Endothelial cell of umbilical vein (primary cell): ENCODE measurements at regions not wholly inside any gene's neighbourhood (a gene's known extent, or its start where the extent isn't known, plus 50 kb on each side); places are given as distances from the start of the nearest gene placed in this dataset.

ENCODE experiments used
- BruUV-seq: library from RNA; stranded (reverse); fragments of 400-500 nt; replicated peaks from 2 replicates; lab custom pipeline; 2021; lab: Mats Ljungman, UMichigan
- CTCF ChIA-PET: fragments of 300-600, 350-600 bp; sonication (Branson Sonifier 250); formaldehyde crosslinking; loops from one replicate; lab custom pipeline; 2021; ENCODE audit warnings: antibody characterized with exemption, inconsistent platforms; lab: Charles Lee
- POLR2A ChIA-PET: fragments of 300-600, 350-600 bp; sonication (Branson Sonifier 250); formaldehyde crosslinking; loops from one replicate; lab custom pipeline; 2021; ENCODE audit warnings: antibody characterized with exemption, inconsistent platforms; lab: Charles Lee
- DNase-seq: peaks from one replicate; pipeline ENCODE4 v3.0.0-alpha.2; 2011; ENCODE audit warnings: low read depth, low spot score
- FAIRE-seq: peaks from 2 replicates; lab custom pipeline; 2011; peaks lifted over from hg19 to GRCh38; lab: Jason Lieb, UNC
- H2AFZ ChIP-seq: 2 replicates; pipeline ENCODE4 v1.6.0; 2012; ENCODE audit warnings: low read depth, low read length, control low read depth, inconsistent platforms
- H3K27ac ChIP-seq: 2 replicates; pipeline ENCODE4 v1.5.1; 2011; ENCODE audit warnings: low read depth, mild to moderate bottlenecking, control low read depth, low read length, moderate library complexity; ENCODE audit not compliant: insufficient read depth
- H3K27me3 ChIP-seq, 2 experiments: 2 replicates each; pipeline versions ENCODE4 v1.6.0 to v1.6.1; 2011; ENCODE audit warnings: low read length in 2 of 2, mixed read lengths in 1 of 2; ENCODE audit not compliant: control insufficient read depth in 2 of 2, insufficient read depth in 2 of 2
- H3K36me3 ChIP-seq, 2 experiments: 2 replicates in 1 of 2; 3 replicates in 1 of 2; pipeline ENCODE4 v1.5.1; 2011; ENCODE audit warnings: low read length in 2 of 2, mild to moderate bottlenecking in 1 of 2, moderate library complexity in 1 of 2; ENCODE audit not compliant: control insufficient read depth in 2 of 2, insufficient read depth in 2 of 2; ENCODE audit errors: extremely low read depth in 1 of 2
- H3K4me1 ChIP-seq: 3 replicates; pipeline ENCODE4 v1.5.1; 2011; ENCODE audit warnings: mild to moderate bottlenecking, low read length; ENCODE audit not compliant: control insufficient read depth, insufficient read depth; ENCODE audit errors: extremely low read depth
- H3K4me2 ChIP-seq: 2 replicates; pipeline ENCODE4 v1.6.1; 2011; ENCODE audit warnings: low read length, control low read depth, mixed read lengths; ENCODE audit not compliant: insufficient read depth
- H3K4me3 ChIP-seq, 3 experiments: fragments of 200-600 bp in 1 of 3; sonication (generic), shearing (Covaris generic) in 1 of 3; replicated peaks in 1 of 3; 2 replicates each; pipeline ENCODE4 v1.5.1; 2011 to 2016; ENCODE audit warnings: control low read depth in 3 of 3, low read length in 3 of 3, mild to moderate bottlenecking in 2 of 3, inconsistent platforms in 1 of 3, low read depth in 1 of 3, moderate library complexity in 1 of 3; ENCODE audit not compliant: insufficient read depth in 1 of 3
- H3K79me2 ChIP-seq: 2 replicates; pipeline ENCODE4 v1.6.0; 2012; ENCODE audit warnings: low read length, inconsistent platforms; ENCODE audit not compliant: control insufficient read depth, insufficient read depth
- H3K9ac ChIP-seq: replicated peaks from 2 replicates; pipeline ENCODE3; 2011; ENCODE audit warnings: low read length, control low read depth; ENCODE audit not compliant: insufficient read depth; ENCODE audit errors: extremely low read depth
- H3K9me1 ChIP-seq: replicated peaks from 3 replicates; pipeline ENCODE4 v1.6.0; 2011; ENCODE audit warnings: mild to moderate bottlenecking, low read length; ENCODE audit not compliant: control insufficient read depth, insufficient read depth; ENCODE audit errors: extremely low read depth
- H3K9me3 ChIP-seq: replicated peaks from 2 replicates; pipeline ENCODE4 v1.5.1; 2012; ENCODE audit warnings: low read length, inconsistent platforms; ENCODE audit not compliant: control insufficient read depth, insufficient read depth
- H4K20me1 ChIP-seq: replicated peaks from 2 replicates; pipeline ENCODE3; 2011; ENCODE audit warnings: mild to moderate bottlenecking, low read length; ENCODE audit not compliant: control insufficient read depth, insufficient read depth; ENCODE audit errors: extremely low read depth
- CTCF ChIP-seq, 2 donors: IDR thresholded peaks; 1 replicate in 1 of 2; 2 replicates in 1 of 2; pipeline ENCODE4 v1.5.1; 2011; ENCODE audit warnings: low read length in 2 of 2, mild to moderate bottlenecking in 2 of 2, moderate library complexity in 2 of 2, control low read depth in 1 of 2, inconsistent platforms in 1 of 2, low read depth in 1 of 2; ENCODE audit not compliant: insufficient read depth in 1 of 2; ENCODE audit errors: extremely low read depth in 1 of 2
- EZH2 ChIP-seq: IDR thresholded peaks from 2 replicates; pipeline ENCODE4 v1.6.1; 2012; ENCODE audit warnings: borderline replicate concordance, low read depth, mild to moderate bottlenecking, moderate library complexity, low read length, inconsistent platforms; ENCODE audit not compliant: severe bottlenecking
- FOS ChIP-seq: IDR thresholded peaks from 2 replicates; pipeline ENCODE4 v1.6.1; 2011; ENCODE audit warnings: mild to moderate bottlenecking, low read length, moderate library complexity, borderline replicate concordance; ENCODE audit not compliant: insufficient read depth
- GATA2 ChIP-seq: IDR thresholded peaks from 2 replicates; pipeline ENCODE4 v1.7.0; 2011; ENCODE audit warnings: low read depth, mild to moderate bottlenecking, moderate library complexity, mixed read lengths, low read length; ENCODE audit not compliant: insufficient read length, insufficient read depth
- JUN ChIP-seq: IDR thresholded peaks from 2 replicates; pipeline ENCODE4 v1.6.1; 2011; ENCODE audit warnings: borderline replicate concordance, low read depth; ENCODE audit not compliant: insufficient read length, insufficient read depth
- MYC ChIP-seq: IDR thresholded peaks from one replicate; pipeline ENCODE4 v1.6.1; 2011; ENCODE audit warnings: mild to moderate bottlenecking, low read depth, low read length
- POLR2A ChIP-seq: IDR thresholded peaks from 2 replicates; pipeline ENCODE4 v1.6.1; 2012; ENCODE audit warnings: low read depth, mild to moderate bottlenecking, control low read depth, low read length
- POLR2AphosphoS5 ChIP-seq: IDR thresholded peaks from 2 replicates; pipeline ENCODE4 v1.6.1; 2012; ENCODE audit warnings: low read depth, mild to moderate bottlenecking, control low read depth, low read length, moderate library complexity; ENCODE audit not compliant: insufficient read depth
- dilution Hi-C: fragments of 300-500 bp; cut with MboI; formaldehyde crosslinking; loops from one replicate; pipeline ENCODE4 v1.15.0; 2019; ENCODE audit warnings: low sequenced_read_pairs; ENCODE audit not compliant: extremely low pct_ligation_motif_present
- intact Hi-C: fragments of 100-400 bp; cut with micrococcal nuclease; formaldehyde crosslinking; loops from one replicate; pipeline ENCODE4 v1.10.0; 2022
- TF ChIP-seq, protein P1 (sequence below): IDR thresholded peaks from 2 replicates; pipeline ENCODE4 v1.6.1; 2011; ENCODE audit not compliant: insufficient read depth, insufficient read length

GRCh38 chr12:89172224-89172623 is 180.1 kb downstream of the DUSP6 start:
- intact Hi-C loops, result no loop called here
- CTCF ChIA-PET, result no interaction called here
- Histone ChIP-seq H3K9ac (no peak overlapping the region), H3K27ac (no peak overlapping the region), H2AFZ (no peak overlapping the region), H3K4me3 (no peak overlapping the region), H3K36me3 (no peaks in the 10 kb centered on the region), H3K4me2 (no peak overlapping the region), H3K4me1 (no peaks in the 10 kb centered on the region), H3K27me3 (no peaks in the 10 kb centered on the region), H3K9me1 (no peaks in the 10 kb centered on the region), H3K79me2 (no peaks in the 10 kb centered on the region), H4K20me1 (no peaks in the 10 kb centered on the region), H3K9me3 (no peaks in the 10 kb centered on the region)
- FAIRE-seq, result no peak
- no TSS peak for BruUV-seq
- POLR2A ChIA-PET, result no interaction called here
- DNase-seq, result no peak
- no peak for TF ChIP-seq CTCF (IDR thresholded peaks at IDR 0.05; ENCODE audit: extremely low read depth in 1 of 2, insufficient read depth in 1 of 2, low read depth in 1 of 2, low read length in 2 of 2)
- dilution Hi-C loops, result no loop called here

DNA sequence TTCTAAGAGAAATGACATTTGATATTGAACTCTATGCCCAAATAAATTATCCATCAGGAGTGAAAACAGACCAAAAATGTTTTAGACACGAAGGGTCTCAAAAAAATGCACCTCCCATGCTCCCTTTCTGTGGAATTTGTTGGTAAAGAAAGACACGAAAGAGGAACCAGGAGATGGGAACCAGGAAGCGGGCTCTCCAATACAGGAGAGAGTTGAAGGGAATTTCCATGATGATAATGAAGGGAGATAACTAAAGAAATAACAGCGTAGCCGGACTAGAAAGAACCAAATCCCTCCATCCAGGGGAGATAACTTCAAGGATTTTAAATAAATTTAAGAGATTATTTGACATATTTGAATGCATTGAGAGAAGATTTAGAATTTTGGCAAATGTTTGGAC is 183.0 kb downstream of the DUSP6 start:
- Histone ChIP-seq H3K9ac (no peak overlapping the region), H3K36me3 (no peaks in the 10 kb centered on the region), H3K4me3 (no peak overlapping the region), H3K79me2 (no peaks in the 10 kb centered on the region), H2AFZ (no peak overlapping the region), H3K27me3 (no peaks in the 10 kb centered on the region), H3K9me3 (no peaks in the 10 kb centered on the region), H3K4me1 (peaks cover 16% of the 10 kb centered on the region), H3K27ac (no peak overlapping the region), H4K20me1 (no peaks in the 10 kb centered on the region), H3K9me1 (no peaks in the 10 kb centered on the region), H3K4me2 (no peak overlapping the region)
- FAIRE-seq (no peak), DNase-seq (no peak)
- TF ChIP-seq, protein P1, sequence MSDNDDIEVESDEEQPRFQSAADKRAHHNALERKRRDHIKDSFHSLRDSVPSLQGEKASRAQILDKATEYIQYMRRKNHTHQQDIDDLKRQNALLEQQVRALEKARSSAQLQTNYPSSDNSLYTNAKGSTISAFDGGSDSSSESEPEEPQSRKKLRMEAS, result no peak
- TF ChIP-seq GATA2 (no peak), CTCF (IDR thresholded peaks at IDR 0.05; ENCODE audit: extremely low read depth in 1 of 2, insufficient read depth in 1 of 2, low read depth in 1 of 2, low read length in 2 of 2) (no peak), POLR2AphosphoS5 (no peak), JUN (no peak), EZH2 (no peak), FOS (no peak), MYC (no peak), POLR2A (no peak)
- POLR2A ChIA-PET, result no interaction called here
- dilution Hi-C loops, result no loop called here
- intact Hi-C loops, result loop anchor here (10.0 kb wide), 1 partner anchor 115 kb away; no protein-coding TSS in a partner anchor
- CTCF ChIA-PET, result no interaction called here
- BruUV-seq, result no TSS peak
